ENCODE measurements at regions not wholly inside any gene's neighbourhood (a gene's known extent, or its start where the extent isn't known, plus 50 kb on each side); places are given as distances from the start of the nearest gene placed in this dataset.

GRCh38 chr14:82451675-82452074 is 918.0 kb upstream of the SEL1L start (continued):
- TF ChIP-seq ETS1 (IDR thresholded peaks at IDR 0.05) (no peak), ZNF114 (CRISPR knock-in tag; IDR thresholded peaks at IDR 0.05) (no peak), JUNB (IDR thresholded peaks at IDR 0.05; ENCODE audit: unreplicated experiment) (no peak), CREB1 (CRISPR knock-in tag; IDR thresholded peaks at IDR 0.05; ENCODE audit: low read depth) (no peak), CTCF (conservative IDR thresholded peaks at IDR 0.05; ENCODE audit: low read depth in 2 of 2) (no peak)

GRCh38 chr14:82482345-82482744 is 948.7 kb upstream of the SEL1L start:
- H3K36me3 Mint-ChIP-seq (ENCODE audit: low read depth): peaks cover 7% of the 10 kb centered on the region; the same call in 2 of the 3 replicates
- Histone ChIP-seq H3K4me1 (ENCODE audit: insufficient read depth) (no peaks in the 10 kb centered on the region), H3K79me2 (replicated peaks; ENCODE audit: insufficient read depth) (no peaks in the 10 kb centered on the region), H3K4me2 (no peak overlapping the region), H4K20me1 (replicated peaks; ENCODE audit: insufficient read depth) (no peaks in the 10 kb centered on the region), H3F3A (replicated peaks; ENCODE audit: low read depth) (no peaks in the 10 kb centered on the region), H3K27me3 (ENCODE audit: insufficient read depth) (no peaks in the 10 kb centered on the region), H2AFZ (no peak overlapping the region), H3K9me2 (ENCODE audit: insufficient read depth) (no peaks in the 10 kb centered on the region), H3K27ac (ENCODE audit: low read depth) (no peak overlapping the region), H3K4me3 (no peak overlapping the region), H3K36me3 (ENCODE audit: insufficient read depth) (no peaks in the 10 kb centered on the region)
- H3K4me3 Mint-ChIP-seq: no peak overlapping the region
- no peak overlapping the region for H3K27ac Mint-ChIP-seq
- H3K27me3 Mint-ChIP-seq (ENCODE audit: insufficient read depth, low read depth, poor library complexity): no peaks in the 10 kb centered on the region
- peaks cover 74% of the 10 kb centered on the region for H3K9me3 Mint-ChIP-seq
- no peaks in the 10 kb centered on the region for H3K4me1 Mint-ChIP-seq
- DNase-seq (ENCODE audit: low spot score) (no peak), ATAC-seq (no peak)
- no peak for TF ChIP-seq EZH2 (IDR thresholded peaks at IDR 0.05; ENCODE audit: low read depth, unreplicated experiment)
- no peak for TF ChIP-seq JUNB (IDR thresholded peaks at IDR 0.05; ENCODE audit: unreplicated experiment)
- no peak for TF ChIP-seq ZNF114 (CRISPR knock-in tag; IDR thresholded peaks at IDR 0.05)
- TF ChIP-seq ZNF331 (CRISPR knock-in tag; IDR thresholded peaks at IDR 0.05; ENCODE audit: low read depth): no peak
- TF ChIP-seq REST (IDR thresholded peaks at IDR 0.05; ENCODE audit: unreplicated experiment): no peak
- no peak for TF ChIP-seq STAT1 (IDR thresholded peaks at IDR 0.05; ENCODE audit: unreplicated experiment)
- no peak for TF ChIP-seq POLR2AphosphoS5 (IDR thresholded peaks at IDR 0.05; ENCODE audit: low read depth)

All from GM23338 (cell line).